Activated CD4-positive, alpha-beta memory T cell treated with anti-CD3 and anti-CD28 coated beads, Interleukin-2, amount 10 ng/mL, durations not matched to agents 7 days and 5 days (primary cell): ENCODE measurements at regions not wholly inside any gene's neighbourhood (a gene's known extent, or its start where the extent isn't known, plus 50 kb on each side); places are given as distances from the start of the nearest gene placed in this dataset.

Experiments used
- CTCF ChIA-PET: fragments of 350-600 bp; sonication (Branson Sonifier 250); formaldehyde crosslinking; loops from one replicate; lab custom pipeline; 2021; ENCODE audit warnings: antibody characterized with exemption, inconsistent platforms; lab: Charles Lee
- POLR2A ChIA-PET: fragments of 350-600 bp; sonication (Branson Sonifier 250); formaldehyde crosslinking; loops from one replicate; lab custom pipeline; 2021; ENCODE audit warnings: antibody characterized with exemption; lab: Charles Lee
- DNase-seq: peaks from one replicate; pipeline ENCODE4 v3.0.0-alpha.2; 2020
- H3K27ac Mint-ChIP-seq: one replicate; pipeline ENCODE4 v1.8.0; 2021; ENCODE audit warnings: mild to moderate bottlenecking, mixed read lengths
- H3K27me3 Mint-ChIP-seq: one replicate; pipeline ENCODE4 v1.8.0; 2021; ENCODE audit warnings: mixed read lengths
- H3K36me3 Mint-ChIP-seq: one replicate; pipeline ENCODE4 v1.8.0; 2021; ENCODE audit warnings: low read depth, mixed read lengths
- H3K4me1 Mint-ChIP-seq: one replicate; pipeline ENCODE4 v1.8.0; 2021; ENCODE audit warnings: mixed read lengths
- H3K4me3 Mint-ChIP-seq: one replicate; pipeline ENCODE4 v1.8.0; 2021; ENCODE audit warnings: mild to moderate bottlenecking, mixed read lengths
- H3K9me3 Mint-ChIP-seq: one replicate; pipeline ENCODE4 v1.8.0; 2021; ENCODE audit warnings: mixed read lengths

DNA sequence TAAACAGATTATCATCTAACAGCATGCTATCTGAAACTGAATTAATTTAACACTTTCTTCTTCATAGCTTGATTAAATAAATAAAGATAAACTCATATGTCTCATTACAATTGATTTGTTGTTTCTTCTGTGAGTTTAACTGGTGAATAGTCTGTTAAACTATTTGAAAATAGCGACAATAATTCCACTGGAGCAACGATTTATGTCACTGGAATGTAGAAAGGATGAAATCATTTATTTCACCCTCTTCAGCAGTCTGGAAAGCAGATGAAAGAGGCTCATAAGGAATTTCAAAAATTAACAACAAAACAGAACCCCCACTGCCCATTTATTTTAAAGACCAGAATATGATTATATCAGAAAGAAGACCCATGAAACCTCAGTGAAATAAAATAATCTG is 1165.1 kb upstream of the USP15 start:
- POLR2A ChIA-PET, result no interaction called here
- DNase-seq, result no peak
- Mint-ChIP-seq H3K36me3 (no peaks in the 10 kb centered on the region), H3K4me1 (no peaks in the 10 kb centered on the region), H3K9me3 (peaks cover 17% of the 10 kb centered on the region), H3K27ac (no peak overlapping the region), H3K4me3 (no peak overlapping the region), H3K27me3 (no peaks in the 10 kb centered on the region)
- CTCF ChIA-PET, result no interaction called here

GRCh38 chr12:61098031-61098580 is 1162.1 kb upstream of the USP15 start:
- Mint-ChIP-seq H3K36me3 (no peaks in the 10 kb centered on the region), H3K9me3 (peaks cover 17% of the 10 kb centered on the region), H3K27ac (no peak overlapping the region), H3K4me1 (no peaks in the 10 kb centered on the region), H3K27me3 (no peaks in the 10 kb centered on the region), H3K4me3 (no peak overlapping the region)
- ChIA-PET CTCF (no interaction called here), POLR2A (no interaction called here)
- no peak for DNase-seq

- Mint-ChIP-seq H3K27ac (no peak overlapping the region), H3K9me3 (peaks cover 3% of the 10 kb centered on the region), H3K36me3 (no peaks in the 10 kb centered on the region), H3K27me3 (no peaks in the 10 kb centered on the region), H3K4me1 (no peaks in the 10 kb centered on the region), H3K4me3 (no peak overlapping the region)
- ChIA-PET POLR2A (no interaction called here), CTCF (no interaction called here)
- no peak for DNase-seq
Observed at GRCh38 chr12:61107118-61107517, 1153.1 kb upstream of the USP15 start.

DNA sequence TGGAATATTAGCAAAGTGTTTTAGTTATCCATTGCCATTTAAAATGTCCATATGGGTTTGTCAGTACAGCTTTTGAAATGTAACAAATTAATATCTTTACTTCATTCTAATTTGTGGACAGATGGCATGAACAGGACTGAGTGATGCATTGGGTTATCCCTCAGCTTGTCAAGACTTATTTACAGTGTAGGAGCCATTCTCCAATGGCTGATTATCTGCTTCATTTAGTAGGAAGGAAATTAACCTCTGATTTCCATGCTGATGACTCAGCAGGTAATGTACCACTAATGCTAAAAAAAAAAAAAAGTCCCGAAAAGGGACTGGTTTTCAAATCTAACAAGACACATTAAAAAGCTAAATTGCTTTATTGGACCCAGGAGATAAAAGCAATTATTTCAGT is 1149.0 kb upstream of the USP15 start:
- Mint-ChIP-seq H3K4me3 (no peak overlapping the region), H3K9me3 (peaks cover 13% of the 10 kb centered on the region), H3K36me3 (no peaks in the 10 kb centered on the region), H3K4me1 (no peaks in the 10 kb centered on the region), H3K27ac (no peak overlapping the region), H3K27me3 (no peaks in the 10 kb centered on the region)
- POLR2A ChIA-PET, result no interaction called here
- CTCF ChIA-PET, result no interaction called here
- no peak for DNase-seq

DNA sequence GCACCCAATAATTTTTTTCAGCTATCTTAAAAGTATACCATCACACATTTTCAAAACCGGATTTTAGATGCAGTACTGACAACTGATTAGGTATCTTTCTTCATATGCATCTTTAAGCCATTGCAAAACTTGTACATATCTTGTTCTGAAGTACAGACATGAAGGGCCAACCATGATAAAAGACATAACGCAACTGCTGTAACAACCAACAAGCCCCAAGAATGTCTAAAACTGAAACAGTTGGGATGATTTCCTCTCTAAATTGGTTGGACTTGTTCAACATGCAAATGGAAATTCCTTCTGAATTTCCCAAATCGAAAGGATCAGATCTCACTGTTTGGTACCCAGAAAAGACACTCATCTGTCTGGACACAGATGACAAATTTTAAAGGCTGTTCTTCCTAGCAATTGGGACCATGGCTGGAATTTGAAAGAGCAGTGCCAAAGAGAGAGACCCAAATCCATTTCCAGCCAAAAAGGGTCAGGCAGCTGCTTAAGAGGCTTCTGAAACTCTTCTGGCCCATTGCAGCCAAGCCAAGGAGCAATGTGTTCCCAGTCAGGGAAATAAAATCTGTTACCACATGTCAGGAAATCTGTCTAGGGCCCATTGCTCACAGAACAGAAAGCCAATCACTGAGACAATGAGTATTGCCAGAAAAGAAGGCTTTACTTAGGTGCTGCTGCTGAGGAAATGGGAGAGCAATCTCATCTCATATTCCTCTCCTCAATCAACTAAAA is 1122.4 kb upstream of the USP15 start:
- no peaks in the 10 kb centered on the region for H3K27me3 Mint-ChIP-seq
- no peak overlapping the region for H3K27ac Mint-ChIP-seq
- H3K9me3 Mint-ChIP-seq, result peaks cover 2% of the 10 kb centered on the region
- ChIA-PET CTCF (no interaction called here), POLR2A (no interaction called here)
- no peaks in the 10 kb centered on the region for H3K4me1 Mint-ChIP-seq
- no peak overlapping the region for H3K4me3 Mint-ChIP-seq
- no peak for DNase-seq
- H3K36me3 Mint-ChIP-seq, result no peaks in the 10 kb centered on the region

- Mint-ChIP-seq H3K27ac (no peak overlapping the region), H3K4me1 (no peaks in the 10 kb centered on the region), H3K36me3 (no peaks in the 10 kb centered on the region), H3K9me3 (peaks cover 2% of the 10 kb centered on the region), H3K4me3 (no peak overlapping the region), H3K27me3 (no peaks in the 10 kb centered on the region)
- ChIA-PET POLR2A (no interaction called here), CTCF (no interaction called here)
- no peak for DNase-seq
Observed at GRCh38 chr12:61138415-61138759, 1121.8 kb upstream of the USP15 start.

DNA sequence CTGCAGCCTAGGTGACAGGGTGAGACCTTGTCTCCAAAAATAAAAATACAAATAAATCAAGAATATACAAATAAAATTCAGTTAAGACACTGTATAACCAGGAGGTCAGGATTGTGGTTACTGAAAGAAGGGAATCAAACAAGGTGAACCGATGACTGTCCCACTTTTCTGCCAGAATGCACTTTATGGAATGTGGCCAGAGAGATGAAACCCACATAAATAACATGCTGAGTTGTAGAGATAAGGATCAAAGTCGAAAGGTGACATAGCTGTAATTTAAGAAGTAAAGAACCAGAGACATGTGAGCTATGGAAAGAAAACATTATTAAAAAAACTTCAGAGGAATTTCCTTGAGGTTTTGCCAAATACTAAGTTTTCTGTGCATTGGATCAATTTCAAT is 1098.2 kb upstream of the USP15 start:
- POLR2A ChIA-PET, result no interaction called here
- H3K4me3 Mint-ChIP-seq, result no peak overlapping the region
- no peaks in the 10 kb centered on the region for H3K4me1 Mint-ChIP-seq
- no peak for DNase-seq
- peaks cover 13% of the 10 kb centered on the region for H3K9me3 Mint-ChIP-seq
- no peaks in the 10 kb centered on the region for H3K27me3 Mint-ChIP-seq
- H3K27ac Mint-ChIP-seq, result no peak overlapping the region
- H3K36me3 Mint-ChIP-seq, result no peaks in the 10 kb centered on the region
- CTCF ChIA-PET, result no interaction called here

- H3K27me3 Mint-ChIP-seq, result no peaks in the 10 kb centered on the region
- H3K27ac Mint-ChIP-seq, result no peak overlapping the region
- CTCF ChIA-PET, result interaction anchor here (0.7 kb wide), 1 partner anchor 642 kb away, joined by 3 read pairs; no protein-coding TSS in a partner anchor
- peaks cover 10% of the 10 kb centered on the region for H3K9me3 Mint-ChIP-seq
- H3K4me1 Mint-ChIP-seq, result no peaks in the 10 kb centered on the region
- no peak overlapping the region for H3K4me3 Mint-ChIP-seq
- DNase-seq, result no peak
- POLR2A ChIA-PET, result no interaction called here
- no peaks in the 10 kb centered on the region for H3K36me3 Mint-ChIP-seq
Observed at GRCh38 chr12:61188801-61189595, 1071.2 kb upstream of the USP15 start.

- H3K9me3 Mint-ChIP-seq, result peaks cover 1% of the 10 kb centered on the region
- ChIA-PET CTCF (no interaction called here), POLR2A (no interaction called here)
Observed at GRCh38 chr12:61213646-61214045, 1046.6 kb upstream of the USP15 start.

DNA sequence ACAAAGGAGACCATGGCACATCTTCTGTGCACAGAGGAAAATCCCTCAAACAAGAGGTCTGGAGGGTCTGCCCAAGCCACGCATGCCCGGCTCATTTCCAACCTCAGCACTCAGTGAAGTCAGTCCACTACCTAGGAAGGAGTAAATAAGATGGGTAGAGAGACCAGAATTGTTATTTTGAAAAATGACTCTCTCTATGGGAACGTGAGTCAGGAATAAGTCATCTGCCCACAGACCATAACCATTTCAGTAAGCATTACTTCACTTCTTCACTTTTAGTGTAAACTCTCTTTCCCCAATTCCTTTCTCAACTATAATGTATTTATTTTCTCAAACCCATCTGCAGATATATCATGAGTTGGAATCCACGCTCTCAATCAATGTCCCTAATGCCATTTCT is 1039.9 kb upstream of the USP15 start:
- DNase-seq, result no peak
- Mint-ChIP-seq H3K4me3 (no peak overlapping the region), H3K9me3 (peaks cover 11% of the 10 kb centered on the region), H3K4me1 (no peaks in the 10 kb centered on the region), H3K36me3 (no peaks in the 10 kb centered on the region), H3K27ac (no peak overlapping the region), H3K27me3 (no peaks in the 10 kb centered on the region)
- ChIA-PET CTCF (no interaction called here), POLR2A (no interaction called here)

More at GRCh38 chr12:61213646-61214045, 1046.6 kb upstream of the USP15 start:
- Mint-ChIP-seq H3K36me3 (no peaks in the 10 kb centered on the region), H3K27me3 (no peaks in the 10 kb centered on the region), H3K4me3 (no peak overlapping the region), H3K27ac (no peak overlapping the region), H3K4me1 (no peaks in the 10 kb centered on the region)
- no peak for DNase-seq

- DNase-seq, result no peak
- ChIA-PET CTCF (no interaction called here), POLR2A (no interaction called here)
- Mint-ChIP-seq H3K27me3 (no peaks in the 10 kb centered on the region), H3K27ac (no peak overlapping the region), H3K36me3 (no peaks in the 10 kb centered on the region), H3K4me1 (no peaks in the 10 kb centered on the region), H3K9me3 (peaks cover 9% of the 10 kb centered on the region), H3K4me3 (no peak overlapping the region)
Observed at GRCh38 chr12:61232040-61232439, 1028.2 kb upstream of the USP15 start.

DNA sequence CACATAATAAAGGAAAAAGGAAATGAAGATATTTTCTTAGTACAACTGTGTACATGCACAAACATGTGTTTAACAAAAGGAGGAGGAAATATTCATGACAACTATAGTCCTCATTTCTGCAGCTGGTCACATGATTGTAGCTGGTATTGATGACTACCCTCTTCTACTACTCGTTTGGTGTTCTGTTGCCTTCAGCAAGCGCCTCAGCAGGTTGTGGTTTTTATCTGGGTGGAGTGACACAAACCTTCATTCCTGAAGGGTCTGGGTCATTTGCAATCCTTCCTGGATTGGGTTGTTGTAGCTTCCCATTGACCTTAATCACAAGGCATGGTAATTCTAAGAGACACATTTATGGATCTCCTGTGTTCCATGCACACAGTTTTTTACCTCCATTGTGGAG is 1009.9 kb upstream of the USP15 start:
- ChIA-PET CTCF (no interaction called here), POLR2A (no interaction called here)
- H3K36me3 Mint-ChIP-seq, result no peaks in the 10 kb centered on the region
- no peak overlapping the region for H3K27ac Mint-ChIP-seq
- H3K9me3 Mint-ChIP-seq, result peaks cover 16% of the 10 kb centered on the region
- no peaks in the 10 kb centered on the region for H3K4me1 Mint-ChIP-seq
- H3K27me3 Mint-ChIP-seq, result no peaks in the 10 kb centered on the region
- H3K4me3 Mint-ChIP-seq, result no peak overlapping the region
- DNase-seq, result no peak

DNA sequence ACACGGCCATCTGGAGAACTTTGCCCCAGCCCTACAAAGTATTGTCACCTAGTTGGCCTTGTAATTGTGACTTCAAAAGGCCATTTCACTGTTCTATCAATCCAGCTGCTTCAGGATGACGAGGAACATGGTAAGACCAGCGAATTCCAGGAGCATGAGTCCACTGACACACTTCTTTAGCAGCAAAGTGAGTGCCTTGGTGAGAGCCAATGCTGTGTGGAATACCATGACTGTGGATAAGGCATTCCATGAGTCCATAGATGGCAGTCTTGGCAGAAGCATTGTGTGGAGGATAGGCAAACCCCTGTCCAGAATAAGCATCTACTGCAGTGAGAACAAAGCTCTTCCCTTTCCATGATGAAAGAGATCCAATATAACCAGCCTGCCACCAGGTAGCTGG is 1009.1 kb upstream of the USP15 start:
- POLR2A ChIA-PET, result no interaction called here
- no peaks in the 10 kb centered on the region for H3K4me1 Mint-ChIP-seq

More for the DNA sequence above, 1009.1 kb upstream of the USP15 start:
- Mint-ChIP-seq H3K9me3 (peaks cover 16% of the 10 kb centered on the region), H3K4me3 (no peak overlapping the region), H3K27ac (no peak overlapping the region), H3K27me3 (no peaks in the 10 kb centered on the region), H3K36me3 (no peaks in the 10 kb centered on the region)
- CTCF ChIA-PET, result no interaction called here
- DNase-seq, result no peak
